ENCODE measurements at regions not wholly inside any gene's neighbourhood (a gene's known extent, or its start where the extent isn't known, plus 50 kb on each side); places are given as distances from the start of the nearest gene placed in this dataset.

GRCh38 chr11:44380820-44381219 is 70.9 kb upstream of the ALX4 start:
- Histone ChIP-seq H3K4me3 (ENCODE audit: low read depth in 2 of 2, low read length in 2 of 2) (no peak overlapping the region), H3K4me1 (ENCODE audit: control insufficient read depth, insufficient read depth, low read length) (no peaks in the 10 kb centered on the region), H3K27ac (ENCODE audit: low read length) (no peak overlapping the region), H3K27me3 (ENCODE audit: control insufficient read depth, insufficient read depth, low read length) (peaks cover 4% of the 10 kb centered on the region), H3K36me3 (ENCODE audit: control insufficient read depth, insufficient read depth, low read length) (no peaks in the 10 kb centered on the region), H3K9me3 (ENCODE audit: control insufficient read depth, insufficient read depth, low read depth, low read length) (no peaks in the 10 kb centered on the region)
- POLR2A ChIA-PET: no interaction called here
- intact Hi-C loops (cut with micrococcal nuclease; ENCODE audit: unreplicated experiment): no loop called here
- CTCF ChIA-PET: no interaction called here
- TF ChIP-seq CTCF (IDR thresholded peaks at IDR 0.05) (no peak), SIN3A (IDR thresholded peaks at IDR 0.05; ENCODE audit: borderline replicate concordance, insufficient read depth, low read depth, low read length) (no peak), REST (IDR thresholded peaks at IDR 0.05; ENCODE audit: insufficient read depth in 1 of 2, low read depth in 2 of 2, low read length in 1 of 2) (no peak), POLR2AphosphoS5 (IDR thresholded peaks at IDR 0.05; ENCODE audit: low read depth, low read length) (no peak), TCF7L2 (IDR thresholded peaks at IDR 0.05; ENCODE audit: low read depth, low read length) (no peak)
- in situ Hi-C loops (cut with HindIII; ENCODE audit: low pct_unique_long_range_greater_than_20kb, low sequenced_read_pairs): no loop called here
- ATAC-seq (no peak), DNase-seq (ENCODE audit: low read depth, low spot score) (no peak)
- no TSS peak for BruUV-seq (replicated peaks)

- no peak for DNase-seq (ENCODE audit: low read depth, low spot score)
- no peak overlapping the region for H3K27ac ChIP-seq (ENCODE audit: low read length)
- no peaks in the 10 kb centered on the region for H3K9me3 ChIP-seq (ENCODE audit: control insufficient read depth, insufficient read depth, low read depth, low read length)
- no peaks in the 10 kb centered on the region for H3K36me3 ChIP-seq (ENCODE audit: control insufficient read depth, insufficient read depth, low read length)
- TF ChIP-seq SIN3A (IDR thresholded peaks at IDR 0.05; ENCODE audit: borderline replicate concordance, insufficient read depth, low read depth, low read length) (no peak), TCF7L2 (IDR thresholded peaks at IDR 0.05; ENCODE audit: low read depth, low read length) (no peak), CTCF (IDR thresholded peaks at IDR 0.05) (no peak), REST (IDR thresholded peaks at IDR 0.05; ENCODE audit: insufficient read depth in 1 of 2, low read depth in 2 of 2, low read length in 1 of 2) (no peak), POLR2AphosphoS5 (IDR thresholded peaks at IDR 0.05; ENCODE audit: low read depth, low read length) (no peak)
- in situ Hi-C loops (cut with HindIII; ENCODE audit: low pct_unique_long_range_greater_than_20kb, low sequenced_read_pairs): no loop called here
- ATAC-seq: no peak
- ChIA-PET POLR2A (no interaction called here), CTCF (no interaction called here)
- peaks cover 4% of the 10 kb centered on the region for H3K27me3 ChIP-seq (ENCODE audit: control insufficient read depth, insufficient read depth, low read length)
- no peaks in the 10 kb centered on the region for H3K4me1 ChIP-seq (ENCODE audit: control insufficient read depth, insufficient read depth, low read length)
- H3K4me3 ChIP-seq (ENCODE audit: low read depth in 2 of 2, low read length in 2 of 2): no peak overlapping the region
- intact Hi-C loops (cut with micrococcal nuclease; ENCODE audit: unreplicated experiment): no loop called here
- no TSS peak for BruUV-seq (replicated peaks)
These were observed 71.3 kb upstream of the ALX4 start for GRCh38 chr11:44381261-44381660.

Data from Panc1 (cell line).